ENCODE measurements at regions not wholly inside any gene's neighbourhood (a gene's known extent, or its start where the extent isn't known, plus 50 kb on each side); places are given as distances from the start of the nearest gene placed in this dataset.
A peak's percentile ranks its signal among the peaks of the same experiment; 100 is the strongest.

DNA sequence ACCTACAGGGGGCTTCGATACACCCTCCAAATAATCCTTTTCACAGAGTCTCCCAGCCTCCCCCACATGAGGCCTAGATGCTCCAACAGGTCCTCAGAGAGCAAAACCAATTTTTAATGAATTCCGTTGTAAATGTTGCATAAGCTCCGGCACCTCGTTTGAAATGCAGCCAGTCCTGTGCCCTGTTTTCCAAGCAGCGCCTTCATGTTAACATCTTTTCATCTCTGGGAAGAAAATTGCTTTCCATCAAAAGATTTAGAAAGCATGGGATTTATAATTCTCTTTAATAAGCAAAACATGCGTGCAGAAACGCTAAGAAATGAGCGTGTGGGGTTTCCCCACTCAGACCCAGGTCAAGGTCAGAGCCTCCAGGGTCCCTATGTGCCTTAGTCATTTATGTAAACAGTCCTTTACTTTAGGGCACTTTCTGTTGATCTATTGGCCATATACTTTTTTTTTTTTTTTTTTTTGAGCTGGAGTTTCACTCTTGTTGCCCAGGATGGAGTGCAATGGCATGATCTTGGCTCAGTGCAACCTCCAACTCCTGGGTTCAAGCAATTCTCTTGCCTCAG, 177.5 kb upstream of the S1PR3 start:
- no peak for TF ChIP-seq POLR2A (IDR thresholded peaks at IDR 0.05; ENCODE audit: low read depth, low read length)
- no peak for FAIRE-seq
- DNase-seq (ENCODE audit: insufficient read length, low spot score): no peak

- no peak for DNase-seq (ENCODE audit: insufficient read length, low spot score)
- no peak for FAIRE-seq
- no peak for TF ChIP-seq POLR2A (IDR thresholded peaks at IDR 0.05; ENCODE audit: low read depth, low read length)
These were observed 176.7 kb upstream of the S1PR3 start for GRCh38 chr9:88814577-88814976.

DNA sequence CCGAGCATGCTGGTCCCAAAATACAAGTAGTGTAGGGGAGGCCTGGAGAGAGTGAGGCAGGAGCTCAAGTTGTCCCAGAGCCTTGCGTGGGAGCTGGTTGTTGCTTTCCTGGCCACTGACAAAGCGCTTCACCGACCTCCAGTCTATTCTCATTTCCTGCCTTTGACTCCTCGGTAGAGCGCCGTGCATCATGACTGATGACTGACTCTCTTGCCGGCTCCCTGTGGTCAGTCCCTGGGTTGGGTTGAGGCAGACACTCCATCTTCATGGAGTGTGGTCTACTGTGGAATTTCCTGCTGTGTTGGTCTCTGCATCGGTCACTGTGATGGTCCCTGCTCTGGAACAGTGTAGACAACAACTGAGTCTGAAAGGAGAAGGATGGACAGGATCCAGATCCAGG, 175.1 kb upstream of the S1PR3 start:
- peak; percentile 38 for DNase-seq (ENCODE audit: insufficient read length, low spot score)

GRCh38 chr9:88816591-88816990, 174.7 kb upstream of the S1PR3 start:
- TF ChIP-seq POLR2A (IDR thresholded peaks at IDR 0.05; ENCODE audit: low read depth, low read length): no peak
- FAIRE-seq: no peak
- no peak for DNase-seq (ENCODE audit: insufficient read length, low spot score)

More for the DNA sequence above, 175.1 kb upstream of the S1PR3 start:
- no peak for TF ChIP-seq POLR2A (IDR thresholded peaks at IDR 0.05; ENCODE audit: low read depth, low read length)
- no peak for FAIRE-seq

DNA sequence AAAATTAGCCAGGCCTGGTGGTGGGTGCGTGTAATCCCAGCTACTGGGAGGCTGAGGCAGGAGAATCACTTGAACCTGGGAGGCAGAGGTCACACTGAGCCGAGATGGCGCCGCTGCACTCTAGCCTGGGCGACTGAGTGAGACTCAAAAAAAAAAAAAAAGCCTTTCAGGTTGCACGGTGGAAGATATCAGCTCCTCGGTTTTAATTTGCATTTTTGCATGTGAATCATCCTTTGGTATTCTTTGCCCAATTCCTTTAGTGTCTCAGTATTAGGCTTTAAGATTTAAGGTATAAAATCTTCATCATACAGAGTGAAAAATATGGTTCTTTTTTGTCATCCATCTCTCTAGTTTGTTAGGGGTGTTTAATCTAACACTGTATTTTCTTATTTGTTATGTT, 173.6 kb upstream of the S1PR3 start:
- TF ChIP-seq POLR2A (IDR thresholded peaks at IDR 0.05; ENCODE audit: low read depth, low read length): no peak
- FAIRE-seq (no peak), DNase-seq (ENCODE audit: insufficient read length, low spot score) (no peak)

GRCh38 chr9:88818495-88819201, 172.6 kb upstream of the S1PR3 start:
- DNase-seq (ENCODE audit: insufficient read length, low spot score): no peak
- no peak for FAIRE-seq
- no peak for TF ChIP-seq POLR2A (IDR thresholded peaks at IDR 0.05; ENCODE audit: low read depth, low read length)

DNA sequence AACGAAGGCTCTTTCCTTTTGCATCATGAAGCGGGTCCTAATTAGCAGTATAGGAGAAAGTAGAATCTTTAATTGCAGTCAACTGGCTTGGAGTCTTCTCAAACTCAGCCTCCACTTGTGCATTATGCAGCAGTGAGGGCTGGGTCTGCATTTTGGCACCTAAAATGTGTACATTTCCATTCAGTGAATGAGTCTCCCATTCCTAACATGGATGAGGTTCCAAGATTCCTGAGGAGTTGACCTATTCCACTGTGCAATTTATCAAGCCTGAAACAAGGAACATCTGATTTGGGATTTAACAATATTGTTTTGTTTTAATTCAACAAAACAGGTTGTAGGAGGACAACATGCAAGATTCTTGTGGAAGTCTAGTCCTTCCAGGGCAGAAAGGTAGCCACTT, 171.8 kb upstream of the S1PR3 start:
- DNase-seq (ENCODE audit: insufficient read length, low spot score) (no peak), FAIRE-seq (no peak)
- TF ChIP-seq POLR2A (IDR thresholded peaks at IDR 0.05; ENCODE audit: low read depth, low read length): no peak

DNA sequence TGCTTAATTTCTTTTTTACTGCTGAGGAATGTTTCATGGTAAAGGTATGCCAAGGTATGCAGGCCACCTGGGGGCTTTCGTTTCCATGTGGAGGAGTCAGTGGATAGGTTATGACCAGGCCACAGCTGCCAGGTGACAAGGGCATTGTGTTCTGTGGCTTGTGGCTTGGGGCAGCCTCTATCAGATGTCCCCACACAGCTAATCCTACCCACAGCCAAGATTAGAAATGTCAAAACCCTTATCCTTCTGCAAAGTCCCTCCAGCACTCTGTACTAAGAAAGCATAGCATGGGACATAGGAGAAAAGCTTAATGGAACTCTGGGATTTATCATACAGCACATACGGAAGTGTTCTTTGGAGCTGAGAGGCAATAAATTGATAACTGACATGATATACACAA, 171.2 kb upstream of the S1PR3 start:
- no peak for FAIRE-seq
- no peak for TF ChIP-seq POLR2A (IDR thresholded peaks at IDR 0.05; ENCODE audit: low read depth, low read length)
- DNase-seq (ENCODE audit: insufficient read length, low spot score): no peak

GRCh38 chr9:88821033-88821745, 170.1 kb upstream of the S1PR3 start:
- FAIRE-seq: no peak
- no peak for TF ChIP-seq POLR2A (IDR thresholded peaks at IDR 0.05; ENCODE audit: low read depth, low read length)
- DNase-seq (ENCODE audit: insufficient read length, low spot score): no peak

- TF ChIP-seq POLR2A (IDR thresholded peaks at IDR 0.05; ENCODE audit: low read depth, low read length): no peak
- FAIRE-seq (no peak), DNase-seq (ENCODE audit: insufficient read length, low spot score) (no peak)
These were observed 169.5 kb upstream of the S1PR3 start for GRCh38 chr9:88821746-88822106.

DNA sequence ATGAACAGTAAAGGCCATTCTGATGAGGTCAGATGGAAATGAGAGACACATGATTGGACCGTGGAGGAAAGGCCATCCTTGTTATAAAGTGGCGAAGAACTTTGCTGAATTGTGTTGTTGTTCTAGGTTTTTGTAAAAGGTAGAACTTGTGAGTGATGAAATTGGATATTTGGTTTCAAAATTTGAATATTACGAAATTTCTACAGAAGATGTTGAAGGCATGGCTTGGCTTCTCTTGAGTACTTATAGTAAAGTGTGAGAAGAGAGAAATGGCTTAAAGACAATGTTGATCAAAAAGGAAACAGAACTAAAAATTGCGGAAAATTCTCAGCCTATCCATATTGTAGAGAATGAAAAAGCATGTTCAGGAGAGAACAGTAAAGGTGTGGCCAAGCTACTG, 166.6 kb upstream of the S1PR3 start:
- DNase-seq (ENCODE audit: insufficient read length, low spot score): no peak
- TF ChIP-seq POLR2A (IDR thresholded peaks at IDR 0.05; ENCODE audit: low read depth, low read length): no peak
- no peak for FAIRE-seq

- FAIRE-seq (no peak), DNase-seq (ENCODE audit: insufficient read length, low spot score) (no peak)
- no peak for TF ChIP-seq POLR2A (IDR thresholded peaks at IDR 0.05; ENCODE audit: low read depth, low read length)
These were observed 165.1 kb upstream of the S1PR3 start for GRCh38 chr9:88826181-88826580.

- FAIRE-seq (no peak), DNase-seq (ENCODE audit: insufficient read length, low spot score) (no peak)
- no peak for TF ChIP-seq POLR2A (IDR thresholded peaks at IDR 0.05; ENCODE audit: low read depth, low read length)
These were observed 164.5 kb upstream of the S1PR3 start for GRCh38 chr9:88826771-88827181.

- no peak for FAIRE-seq
- no peak for TF ChIP-seq POLR2A (IDR thresholded peaks at IDR 0.05; ENCODE audit: low read depth, low read length)
- no peak for DNase-seq (ENCODE audit: insufficient read length, low spot score)
These were observed 163.2 kb upstream of the S1PR3 start for GRCh38 chr9:88828018-88828417.

DNA sequence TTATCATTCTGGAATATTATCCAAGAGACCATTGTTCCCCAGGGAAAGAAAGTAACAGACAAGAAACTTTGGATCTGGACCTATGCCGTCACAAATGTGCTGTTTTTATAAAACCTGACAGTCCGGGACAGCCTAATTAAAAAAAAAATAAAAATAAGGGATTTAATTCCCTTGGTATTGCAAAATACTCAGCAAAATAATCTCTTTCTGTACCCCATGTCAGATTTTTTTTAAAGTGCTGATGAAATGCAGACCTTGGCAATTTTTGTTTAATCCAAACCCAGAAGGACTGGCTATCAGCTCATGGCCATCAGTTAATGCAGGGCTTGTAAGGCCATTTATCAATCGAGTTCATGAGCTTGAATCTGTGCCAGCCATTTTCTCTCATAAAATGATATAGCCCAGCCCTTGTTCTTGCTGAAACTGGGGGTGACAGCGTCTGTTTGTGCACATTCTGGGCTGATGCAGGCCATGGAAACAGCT, 162.7 kb upstream of the S1PR3 start:
- FAIRE-seq (no peak), DNase-seq (ENCODE audit: insufficient read length, low spot score) (no peak)
- TF ChIP-seq POLR2A (IDR thresholded peaks at IDR 0.05; ENCODE audit: low read depth, low read length): no peak
